ENCODE measurements at regions not wholly inside any gene's neighbourhood (a gene's known extent, or its start where the extent isn't known, plus 50 kb on each side); places are given as distances from the start of the nearest gene placed in this dataset.

DNA sequence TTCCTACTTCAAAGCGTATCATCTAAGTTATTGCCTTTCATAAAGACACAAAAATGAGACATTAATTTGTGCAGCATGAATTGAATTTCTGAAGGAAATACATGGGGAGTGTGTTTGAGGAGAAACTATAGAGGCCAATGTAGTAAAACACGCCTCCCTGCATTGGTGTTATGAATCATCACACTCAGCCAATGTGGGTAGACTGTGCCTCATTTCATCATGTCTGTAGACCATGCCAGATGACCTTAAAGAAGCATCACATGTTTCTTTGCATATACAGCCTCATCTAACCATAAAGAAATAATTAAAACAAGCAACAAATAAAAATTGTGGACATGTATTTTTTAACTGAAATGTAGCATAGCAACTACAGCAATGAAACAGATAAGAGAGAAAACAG, 486.0 kb upstream of the ADAMTS9 start (continued):
- TF ChIP-seq, protein P1, sequence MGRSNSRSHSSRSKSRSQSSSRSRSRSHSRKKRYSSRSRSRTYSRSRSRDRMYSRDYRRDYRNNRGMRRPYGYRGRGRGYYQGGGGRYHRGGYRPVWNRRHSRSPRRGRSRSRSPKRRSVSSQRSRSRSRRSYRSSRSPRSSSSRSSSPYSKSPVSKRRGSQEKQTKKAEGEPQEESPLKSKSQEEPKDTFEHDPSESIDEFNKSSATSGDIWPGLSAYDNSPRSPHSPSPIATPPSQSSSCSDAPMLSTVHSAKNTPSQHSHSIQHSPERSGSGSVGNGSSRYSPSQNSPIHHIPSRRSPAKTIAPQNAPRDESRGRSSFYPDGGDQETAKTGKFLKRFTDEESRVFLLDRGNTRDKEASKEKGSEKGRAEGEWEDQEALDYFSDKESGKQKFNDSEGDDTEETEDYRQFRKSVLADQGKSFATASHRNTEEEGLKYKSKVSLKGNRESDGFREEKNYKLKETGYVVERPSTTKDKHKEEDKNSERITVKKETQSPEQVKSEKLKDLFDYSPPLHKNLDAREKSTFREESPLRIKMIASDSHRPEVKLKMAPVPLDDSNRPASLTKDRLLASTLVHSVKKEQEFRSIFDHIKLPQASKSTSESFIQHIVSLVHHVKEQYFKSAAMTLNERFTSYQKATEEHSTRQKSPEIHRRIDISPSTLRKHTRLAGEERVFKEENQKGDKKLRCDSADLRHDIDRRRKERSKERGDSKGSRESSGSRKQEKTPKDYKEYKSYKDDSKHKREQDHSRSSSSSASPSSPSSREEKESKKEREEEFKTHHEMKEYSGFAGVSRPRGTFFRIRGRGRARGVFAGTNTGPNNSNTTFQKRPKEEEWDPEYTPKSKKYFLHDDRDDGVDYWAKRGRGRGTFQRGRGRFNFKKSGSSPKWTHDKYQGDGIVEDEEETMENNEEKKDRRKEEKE (IDR thresholded peaks at IDR 0.05) = no peak
- no peak for TF ChIP-seq NFXL1 (IDR thresholded peaks at IDR 0.05; ENCODE audit: borderline replicate concordance)

DNA sequence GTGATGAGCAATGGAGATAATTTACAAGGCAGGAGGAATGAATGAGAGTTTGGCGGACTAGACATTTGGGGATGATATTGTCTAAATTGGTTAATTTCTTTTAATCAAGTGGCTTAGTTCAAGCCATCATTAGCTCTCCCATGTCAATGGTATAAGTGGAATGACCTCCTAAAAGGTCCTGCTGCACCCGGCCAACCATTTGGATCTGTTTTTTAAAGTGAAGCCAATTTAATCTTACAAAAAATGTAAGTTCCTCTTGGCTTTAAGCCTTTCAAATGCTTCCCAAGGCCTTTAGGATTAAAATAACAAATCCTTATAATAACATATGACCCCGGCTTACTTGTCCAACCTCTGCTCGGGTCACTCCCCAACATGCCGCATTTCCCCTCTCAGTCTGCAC, 484.4 kb upstream of the ADAMTS9 start:
- Histone ChIP-seq H3K9me3 (replicated peaks; ENCODE audit: control insufficient read depth, insufficient read depth, low read length) (no peaks in the 10 kb centered on the region), H3K79me2 (ENCODE audit: control insufficient read depth, insufficient read depth, low read length) (no peaks in the 10 kb centered on the region), H3K4me1 (ENCODE audit: control insufficient read depth, insufficient read depth, low read length) (no peaks in the 10 kb centered on the region), H3K9ac (ENCODE audit: control insufficient read depth, insufficient read depth, low read length) (no peak overlapping the region), H4K20me1 (ENCODE audit: control insufficient read depth, insufficient read depth) (no peaks in the 10 kb centered on the region), H3K4me3 (no peak overlapping the region), H2AFZ (ENCODE audit: control insufficient read depth, low read depth, low read length) (no peak overlapping the region), H3K4me2 (ENCODE audit: control insufficient read depth, insufficient read depth) (no peak overlapping the region), H3K27me3 (replicated peaks in 1 of 2; ENCODE audit: control insufficient read depth in 2 of 2, insufficient read depth in 2 of 2, low read length in 1 of 2) (no peaks in the 10 kb centered on the region), H3K27ac (ENCODE audit: control insufficient read depth, insufficient read depth) (no peak overlapping the region), H3K36me3 (ENCODE audit: control insufficient read depth in 2 of 2, insufficient read depth in 2 of 2, low read length in 1 of 2) (no peaks in the 10 kb centered on the region)
- ChIA-PET RAD21 (ENCODE audit: unreplicated experiment) (no interaction called here), SMC1A (ENCODE audit: uncharacterized antibody, unreplicated experiment) (no interaction called here), CTCF (no interaction called here), POLR2A (no interaction called here)
- intact Hi-C loops (cut with micrococcal nuclease; ENCODE audit: unreplicated experiment) (loop anchor here (5.0 kb wide), 1 partner anchor 640 kb away; no protein-coding TSS in a partner anchor), in situ Hi-C loops (cut with MboI) (no loop called here)
- 63% methylated on average over 5 of the region's 5 CpGs for WGBS (ENCODE audit: insufficient coverage, insufficient replicate concordance, low lambda C conversion rate, missing lambda C conversion rate)
- DNase-seq (ENCODE audit: low read depth, low spot score) (no peak), ATAC-seq (no peak), FAIRE-seq (no peak)
- no TSS peak for BruUV-seq (replicated peaks)
- TF ChIP-seq, protein P2, sequence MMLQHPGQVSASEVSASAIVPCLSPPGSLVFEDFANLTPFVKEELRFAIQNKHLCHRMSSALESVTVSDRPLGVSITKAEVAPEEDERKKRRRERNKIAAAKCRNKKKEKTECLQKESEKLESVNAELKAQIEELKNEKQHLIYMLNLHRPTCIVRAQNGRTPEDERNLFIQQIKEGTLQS (IDR thresholded peaks at IDR 0.05; ENCODE audit: borderline replicate concordance, extremely low read depth, low read depth, low read length) = no peak
- TF ChIP-seq RUNX3 (IDR thresholded peaks at IDR 0.05; ENCODE audit: low read length) (no peak), ZNF622 (IDR thresholded peaks at IDR 0.05) (no peak), NFYB (IDR thresholded peaks at IDR 0.05; ENCODE audit: insufficient read depth, low read depth, low read length) (no peak), POLR2AphosphoS2 (IDR thresholded peaks at IDR 0.05; ENCODE audit: low read depth, low read length) (no peak), ZNF217 (IDR thresholded peaks at IDR 0.05) (no peak), ZNF24 (IDR thresholded peaks at IDR 0.05) (no peak), SMARCA5 (IDR thresholded peaks at IDR 0.05) (no peak), BRCA1 (IDR thresholded peaks at IDR 0.05; ENCODE audit: low read depth, low read length) (no peak), RAD21 (IDR thresholded peaks at IDR 0.05; ENCODE audit: insufficient read depth, low read depth, low read length) (no peak), IKZF2 (IDR thresholded peaks at IDR 0.05) (no peak), NRF1 (conservative IDR thresholded peaks at IDR 0.05; ENCODE audit: low read depth, low read length) (no peak), ZNF274 (IDR thresholded peaks at IDR 0.05; ENCODE audit: insufficient read depth, insufficient read length) (no peak)
- TF ChIP-seq, protein P3, sequence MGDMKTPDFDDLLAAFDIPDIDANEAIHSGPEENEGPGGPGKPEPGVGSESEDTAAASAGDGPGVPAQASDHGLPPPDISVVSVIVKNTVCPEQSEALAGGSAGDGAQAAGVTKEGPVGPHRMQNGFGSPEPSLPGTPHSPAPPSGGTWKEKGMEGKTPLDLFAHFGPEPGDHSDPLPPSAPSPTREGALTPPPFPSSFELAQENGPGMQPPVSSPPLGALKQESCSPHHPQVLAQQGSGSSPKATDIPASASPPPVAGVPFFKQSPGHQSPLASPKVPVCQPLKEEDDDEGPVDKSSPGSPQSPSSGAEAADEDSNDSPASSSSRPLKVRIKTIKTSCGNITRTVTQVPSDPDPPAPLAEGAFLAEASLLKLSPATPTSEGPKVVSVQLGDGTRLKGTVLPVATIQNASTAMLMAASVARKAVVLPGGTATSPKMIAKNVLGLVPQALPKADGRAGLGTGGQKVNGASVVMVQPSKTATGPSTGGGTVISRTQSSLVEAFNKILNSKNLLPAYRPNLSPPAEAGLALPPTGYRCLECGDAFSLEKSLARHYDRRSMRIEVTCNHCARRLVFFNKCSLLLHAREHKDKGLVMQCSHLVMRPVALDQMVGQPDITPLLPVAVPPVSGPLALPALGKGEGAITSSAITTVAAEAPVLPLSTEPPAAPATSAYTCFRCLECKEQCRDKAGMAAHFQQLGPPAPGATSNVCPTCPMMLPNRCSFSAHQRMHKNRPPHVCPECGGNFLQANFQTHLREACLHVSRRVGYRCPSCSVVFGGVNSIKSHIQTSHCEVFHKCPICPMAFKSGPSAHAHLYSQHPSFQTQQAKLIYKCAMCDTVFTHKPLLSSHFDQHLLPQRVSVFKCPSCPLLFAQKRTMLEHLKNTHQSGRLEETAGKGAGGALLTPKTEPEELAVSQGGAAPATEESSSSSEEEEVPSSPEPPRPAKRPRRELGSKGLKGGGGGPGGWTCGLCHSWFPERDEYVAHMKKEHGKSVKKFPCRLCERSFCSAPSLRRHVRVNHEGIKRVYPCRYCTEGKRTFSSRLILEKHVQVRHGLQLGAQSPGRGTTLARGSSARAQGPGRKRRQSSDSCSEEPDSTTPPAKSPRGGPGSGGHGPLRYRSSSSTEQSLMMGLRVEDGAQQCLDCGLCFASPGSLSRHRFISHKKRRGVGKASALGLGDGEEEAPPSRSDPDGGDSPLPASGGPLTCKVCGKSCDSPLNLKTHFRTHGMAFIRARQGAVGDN (IDR thresholded peaks at IDR 0.05) = no peak
- TF ChIP-seq, protein P4, sequence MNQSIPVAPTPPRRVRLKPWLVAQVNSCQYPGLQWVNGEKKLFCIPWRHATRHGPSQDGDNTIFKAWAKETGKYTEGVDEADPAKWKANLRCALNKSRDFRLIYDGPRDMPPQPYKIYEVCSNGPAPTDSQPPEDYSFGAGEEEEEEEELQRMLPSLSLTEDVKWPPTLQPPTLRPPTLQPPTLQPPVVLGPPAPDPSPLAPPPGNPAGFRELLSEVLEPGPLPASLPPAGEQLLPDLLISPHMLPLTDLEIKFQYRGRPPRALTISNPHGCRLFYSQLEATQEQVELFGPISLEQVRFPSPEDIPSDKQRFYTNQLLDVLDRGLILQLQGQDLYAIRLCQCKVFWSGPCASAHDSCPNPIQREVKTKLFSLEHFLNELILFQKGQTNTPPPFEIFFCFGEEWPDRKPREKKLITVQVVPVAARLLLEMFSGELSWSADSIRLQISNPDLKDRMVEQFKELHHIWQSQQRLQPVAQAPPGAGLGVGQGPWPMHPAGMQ (IDR thresholded peaks at IDR 0.05; ENCODE audit: borderline replicate concordance) = no peak

All from GM12878 (cell line).